GM12878 (cell line): ENCODE measurements at regions not wholly inside any gene's neighbourhood (a gene's known extent, or its start where the extent isn't known, plus 50 kb on each side); places are given as distances from the start of the nearest gene placed in this dataset.

Experiments
- ATAC-seq: fragments of 200-7000 bp; cut with Tn5 transposase; 3 replicates; pipeline ENCODE4 v1.9.1; 2020; ENCODE audit warnings: mild to moderate bottlenecking, moderate library complexity
- BruUV-seq: library from RNA; stranded (reverse); fragments of 400-500 nt; replicated peaks from 2 replicates; lab custom pipeline; 2021; lab: Mats Ljungman, UMichigan
- CTCF ChIA-PET: fragments of 300-600 bp; sonication (Branson Sonifier 250); formaldehyde crosslinking; extraction: SDS; loops from one replicate; lab custom pipeline; 2021; ENCODE audit warnings: inconsistent platforms; lab: Yijun Ruan, JAX
- POLR2A ChIA-PET: fragments of 350-600 bp; formaldehyde crosslinking; extraction: SDS; loops from one replicate; lab custom pipeline; 2021; ENCODE audit warnings: inconsistent platforms; lab: Charles Lee
- RAD21 ChIA-PET: fragments of 300-600 bp; sonication (Branson Sonifier 250); formaldehyde crosslinking; loops from one replicate; lab custom pipeline; 2023; ENCODE audit warnings: antibody characterized with exemption; ENCODE audit not compliant: unreplicated experiment; lab: Charles Lee
- SMC1A ChIA-PET: fragments of 300-600 bp; sonication (Branson Sonifier 250); formaldehyde crosslinking; loops from one replicate; lab custom pipeline; 2023; ENCODE audit not compliant: unreplicated experiment, uncharacterized antibody; lab: Charles Lee
- DNase-seq: peaks from one replicate; pipeline ENCODE4 v3.0.0-alpha.2; 2011; ENCODE audit warnings: low read depth, low spot score
- FAIRE-seq: peaks from 3 replicates; lab custom pipeline; 2011; peaks lifted over from hg19 to GRCh38; lab: Jason Lieb, UNC
- H2AFZ ChIP-seq: 2 replicates; pipeline ENCODE4 v1.6.0; 2011; ENCODE audit warnings: low read depth, low read length, control low read depth; ENCODE audit not compliant: control insufficient read depth
- H3K27ac ChIP-seq: 2 replicates; pipeline ENCODE4 v1.5.1; 2011; ENCODE audit warnings: control low read depth; ENCODE audit not compliant: control insufficient read depth, insufficient read depth
- H3K27me3 ChIP-seq, 2 experiments: replicated peaks in 1 of 2; 2 replicates each; pipeline versions ENCODE4 v1.6.0 to v1.6.1; 2011; ENCODE audit warnings: low read length in 1 of 2; ENCODE audit not compliant: control insufficient read depth in 2 of 2, insufficient read depth in 2 of 2
- H3K36me3 ChIP-seq, 2 experiments: 2 replicates each; pipeline ENCODE4 v1.5.1; 2011; ENCODE audit warnings: low read length in 1 of 2; ENCODE audit not compliant: control insufficient read depth in 2 of 2, insufficient read depth in 2 of 2
- H3K4me1 ChIP-seq: 2 replicates; pipeline ENCODE4 v1.6.1; 2011; ENCODE audit warnings: mild to moderate bottlenecking, low read length, moderate library complexity, mixed read lengths; ENCODE audit not compliant: control insufficient read depth, insufficient read depth
- H3K4me2 ChIP-seq: 2 replicates; pipeline ENCODE4 v1.6.0; 2011; ENCODE audit warnings: control low read depth; ENCODE audit not compliant: control insufficient read depth, insufficient read depth
- H3K4me3 ChIP-seq: fragments of 200-600 bp; sonication (generic); 2 replicates; pipeline ENCODE4 v1.5.1; 2016
- H3K79me2 ChIP-seq: 2 replicates; pipeline ENCODE4 v1.6.0; 2011; ENCODE audit warnings: low read length; ENCODE audit not compliant: control insufficient read depth, insufficient read depth
- H3K9ac ChIP-seq: 2 replicates; pipeline ENCODE4 v1.8.0; 2011; ENCODE audit warnings: low read length, control low read depth, mixed read lengths; ENCODE audit not compliant: control insufficient read depth, insufficient read depth
- H3K9me3 ChIP-seq: replicated peaks from 3 replicates; pipeline ENCODE4 v1.5.1; 2011; ENCODE audit warnings: mild to moderate bottlenecking, low read length; ENCODE audit not compliant: control insufficient read depth, insufficient read depth
- H4K20me1 ChIP-seq: 2 replicates; pipeline ENCODE4 v1.6.0; 2011; ENCODE audit not compliant: control insufficient read depth, insufficient read depth
- ATF7 ChIP-seq: fragments of 450-650 bp; IDR thresholded peaks from 2 replicates; pipeline ENCODE4 v1.6.1; 2016; ENCODE audit warnings: low read depth, mild to moderate bottlenecking
- CREM ChIP-seq: IDR thresholded peaks from 2 replicates; pipeline ENCODE4 v1.6.1; 2014; ENCODE audit warnings: antibody characterized with exemption, low read depth
- FOXK2 ChIP-seq: fragments of 450-650 bp; IDR thresholded peaks from 2 replicates; pipeline ENCODE4 v1.6.1; 2017; ENCODE audit warnings: mild to moderate bottlenecking, moderate library complexity
- HDAC6 ChIP-seq: fragments of 200-600 bp; sonication (generic); IDR thresholded peaks from one replicate; pipeline ENCODE4 v1.8.0; 2017; ENCODE audit warnings: antibody characterized with exemption; ENCODE audit not compliant: unreplicated experiment
- MEF2B ChIP-seq: fragments of 450-650 bp; IDR thresholded peaks from 2 replicates; pipeline ENCODE4 v1.6.1; 2018; ENCODE audit warnings: mild to moderate bottlenecking, moderate library complexity; ENCODE audit not compliant: partially characterized antibody, poor library complexity, severe bottlenecking
- NFYA ChIP-seq: IDR thresholded peaks from 2 replicates; pipeline ENCODE4 v1.6.1; 2011; ENCODE audit warnings: low read depth, mild to moderate bottlenecking, low read length, improper control_type of control experiment, borderline replicate concordance
- SMAD5 ChIP-seq: IDR thresholded peaks from 2 replicates; pipeline ENCODE4 v1.6.1; 2016; ENCODE audit warnings: antibody characterized with exemption, low read depth
- TARDBP ChIP-seq: IDR thresholded peaks from 2 replicates; pipeline ENCODE4 v1.6.1; 2016; ENCODE audit warnings: borderline replicate concordance
- WRNIP1 ChIP-seq: IDR thresholded peaks from 2 replicates; pipeline ENCODE4 v1.6.1; 2011; ENCODE audit warnings: low read depth, low read length, improper control_type of control experiment, borderline replicate concordance
- ZBTB4 ChIP-seq: fragments of 450-650 bp; formaldehyde crosslinking; IDR thresholded peaks from 2 replicates; pipeline ENCODE4 v1.4.0; 2022; ENCODE audit warnings: mild to moderate bottlenecking, moderate library complexity
- WGBS: methylation state at CpG from one replicate; pipeline ENCODE4 v1.1.6; 2016; ENCODE audit warnings: low lambda C conversion rate; ENCODE audit not compliant: insufficient replicate concordance, insufficient coverage; ENCODE audit errors: missing lambda C conversion rate; 5-methylcytosine and 5-hydroxymethylcytosine counted together
- in situ Hi-C: fragments of 300-500 bp; cut with MboI; formaldehyde crosslinking; loops from 9 replicates; pipeline ENCODE4 v1.14.3; 2018; ENCODE audit warnings: mixed read lengths
- intact Hi-C: fragments of 100-400 bp; cut with micrococcal nuclease; formaldehyde crosslinking; loops from one replicate; pipeline ENCODE4 v1.14.2; 2022; ENCODE audit not compliant: unreplicated experiment
- TF ChIP-seq, protein P1 (sequence below): fragments of 450-650 bp; conservative IDR thresholded peaks from 2 replicates; pipeline ENCODE4 v1.6.1; 2017; ENCODE audit warnings: mild to moderate bottlenecking, moderate library complexity
- TF ChIP-seq, protein P2 (sequence below): fragments of 450-650 bp; IDR thresholded peaks from 2 replicates; pipeline ENCODE4 v1.6.1; 2016; ENCODE audit warnings: mild to moderate bottlenecking, moderate library complexity, borderline replicate concordance

GRCh38 chrX:136967966-136968365 lies 65.8 kb downstream of the GPR101 start:
- in situ Hi-C loops (no loop called here), intact Hi-C loops (no loop called here)
- DNase-seq (no peak), FAIRE-seq (no peak), ATAC-seq (no peak)
- Histone ChIP-seq H3K36me3 (no peaks in the 10 kb centered on the region), H3K4me2 (no peak overlapping the region), H2AFZ (no peak overlapping the region), H4K20me1 (no peaks in the 10 kb centered on the region), H3K79me2 (no peaks in the 10 kb centered on the region), H3K4me1 (no peaks in the 10 kb centered on the region), H3K9me3 (no peaks in the 10 kb centered on the region), H3K27me3 (no peaks in the 10 kb centered on the region), H3K4me3 (no peak overlapping the region), H3K27ac (no peak overlapping the region), H3K9ac (no peak overlapping the region)
- BruUV-seq: no TSS peak
- TF ChIP-seq FOXK2: no peak
- TF ChIP-seq, protein P1, sequence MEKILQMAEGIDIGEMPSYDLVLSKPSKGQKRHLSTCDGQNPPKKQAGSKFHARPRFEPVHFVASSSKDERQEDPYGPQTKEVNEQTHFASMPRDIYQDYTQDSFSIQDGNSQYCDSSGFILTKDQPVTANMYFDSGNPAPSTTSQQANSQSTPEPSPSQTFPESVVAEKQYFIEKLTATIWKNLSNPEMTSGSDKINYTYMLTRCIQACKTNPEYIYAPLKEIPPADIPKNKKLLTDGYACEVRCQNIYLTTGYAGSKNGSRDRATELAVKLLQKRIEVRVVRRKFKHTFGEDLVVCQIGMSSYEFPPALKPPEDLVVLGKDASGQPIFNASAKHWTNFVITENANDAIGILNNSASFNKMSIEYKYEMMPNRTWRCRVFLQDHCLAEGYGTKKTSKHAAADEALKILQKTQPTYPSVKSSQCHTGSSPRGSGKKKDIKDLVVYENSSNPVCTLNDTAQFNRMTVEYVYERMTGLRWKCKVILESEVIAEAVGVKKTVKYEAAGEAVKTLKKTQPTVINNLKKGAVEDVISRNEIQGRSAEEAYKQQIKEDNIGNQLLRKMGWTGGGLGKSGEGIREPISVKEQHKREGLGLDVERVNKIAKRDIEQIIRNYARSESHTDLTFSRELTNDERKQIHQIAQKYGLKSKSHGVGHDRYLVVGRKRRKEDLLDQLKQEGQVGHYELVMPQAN: no peak
- no peak for TF ChIP-seq CREM
- TF ChIP-seq TARDBP: no peak
- no peak for TF ChIP-seq ATF7
- TF ChIP-seq, protein P2, sequence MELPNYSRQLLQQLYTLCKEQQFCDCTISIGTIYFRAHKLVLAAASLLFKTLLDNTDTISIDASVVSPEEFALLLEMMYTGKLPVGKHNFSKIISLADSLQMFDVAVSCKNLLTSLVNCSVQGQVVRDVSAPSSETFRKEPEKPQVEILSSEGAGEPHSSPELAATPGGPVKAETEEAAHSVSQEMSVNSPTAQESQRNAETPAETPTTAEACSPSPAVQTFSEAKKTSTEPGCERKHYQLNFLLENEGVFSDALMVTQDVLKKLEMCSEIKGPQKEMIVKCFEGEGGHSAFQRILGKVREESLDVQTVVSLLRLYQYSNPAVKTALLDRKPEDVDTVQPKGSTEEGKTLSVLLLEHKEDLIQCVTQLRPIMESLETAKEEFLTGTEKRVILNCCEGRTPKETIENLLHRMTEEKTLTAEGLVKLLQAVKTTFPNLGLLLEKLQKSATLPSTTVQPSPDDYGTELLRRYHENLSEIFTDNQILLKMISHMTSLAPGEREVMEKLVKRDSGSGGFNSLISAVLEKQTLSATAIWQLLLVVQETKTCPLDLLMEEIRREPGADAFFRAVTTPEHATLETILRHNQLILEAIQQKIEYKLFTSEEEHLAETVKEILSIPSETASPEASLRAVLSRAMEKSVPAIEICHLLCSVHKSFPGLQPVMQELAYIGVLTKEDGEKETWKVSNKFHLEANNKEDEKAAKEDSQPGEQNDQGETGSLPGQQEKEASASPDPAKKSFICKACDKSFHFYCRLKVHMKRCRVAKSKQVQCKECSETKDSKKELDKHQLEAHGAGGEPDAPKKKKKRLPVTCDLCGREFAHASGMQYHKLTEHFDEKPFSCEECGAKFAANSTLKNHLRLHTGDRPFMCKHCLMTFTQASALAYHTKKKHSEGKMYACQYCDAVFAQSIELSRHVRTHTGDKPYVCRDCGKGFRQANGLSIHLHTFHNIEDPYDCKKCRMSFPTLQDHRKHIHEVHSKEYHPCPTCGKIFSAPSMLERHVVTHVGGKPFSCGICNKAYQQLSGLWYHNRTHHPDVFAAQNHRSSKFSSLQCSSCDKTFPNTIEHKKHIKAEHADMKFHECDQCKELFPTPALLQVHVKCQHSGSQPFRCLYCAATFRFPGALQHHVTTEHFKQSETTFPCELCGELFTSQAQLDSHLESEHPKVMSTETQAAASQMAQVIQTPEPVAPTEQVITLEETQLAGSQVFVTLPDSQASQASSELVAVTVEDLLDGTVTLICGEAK: no peak
- TF ChIP-seq NFYA: no peak
- TF ChIP-seq HDAC6: no peak
- TF ChIP-seq WRNIP1: no peak
- no peak for TF ChIP-seq ZBTB4 (CRISPR knock-in tag)
- TF ChIP-seq SMAD5: no peak
- TF ChIP-seq MEF2B: no peak
- CTCF ChIA-PET: no interaction called here
- RAD21 ChIA-PET: no interaction called here
- POLR2A ChIA-PET: no interaction called here
- WGBS: 45% methylated on average over 3 of the region's 4 CpGs
- SMC1A ChIA-PET: no interaction called here
